K562 (cell line): ENCODE measurements at regions not wholly inside any gene's neighbourhood (a gene's known extent, or its start where the extent isn't known, plus 50 kb on each side); places are given as distances from the start of the nearest gene placed in this dataset.

Experiments
- ATF7 ChIP-seq: fragments of 450-650 bp; IDR thresholded peaks from 2 replicates; pipeline ENCODE4 v1.7.1; 2014; ENCODE audit warnings: mild to moderate bottlenecking, moderate library complexity
- CTBP1 ChIP-seq: fragments of 450-650 bp; IDR thresholded peaks from 2 replicates; pipeline ENCODE4 v1.6.1; 2016; ENCODE audit warnings: borderline replicate concordance
- DIDO1 ChIP-seq: fragments of 450-650 bp; IDR thresholded peaks from 2 replicates; pipeline ENCODE4 v1.6.1; 2016; ENCODE audit warnings: low read depth, missing biosample characterization, missing genetic modification characterization
- E2F3 ChIP-seq: fragments of 250-450 bp; sonication (Bioruptor Pico); IDR thresholded peaks from 2 replicates; pipeline ENCODE4 v1.4.0; 2020; ENCODE audit warnings: mild to moderate bottlenecking
- ELF2 ChIP-seq: fragments of 250-450 bp; sonication (Bioruptor Pico); IDR thresholded peaks from 2 replicates; pipeline ENCODE4 v1.5.0; 2021; ENCODE audit warnings: mild to moderate bottlenecking
- ELF4 ChIP-seq: fragments of 450-650 bp; formaldehyde crosslinking; IDR thresholded peaks from 2 replicates; pipeline ENCODE4 v1.4.0; 2022; ENCODE audit warnings: missing genetic modification characterization
- KLF6 ChIP-seq: fragments of 250-450 bp; sonication (Bioruptor Pico); IDR thresholded peaks from 2 replicates; pipeline ENCODE4 v1.4.0; 2020; ENCODE audit warnings: mild to moderate bottlenecking, moderate library complexity, borderline replicate concordance
- MLLT1 ChIP-seq, 2 experiments: fragments of 450-650 bp; IDR thresholded peaks; 2 replicates each; pipeline ENCODE4 v1.6.1; 2016
- PHF21A ChIP-seq: fragments of 450-650 bp; IDR thresholded peaks from 2 replicates; pipeline ENCODE4 v1.6.1; 2017; ENCODE audit warnings: low read depth, borderline replicate concordance
- RFX7 ChIP-seq: fragments of 250-450 bp; sonication (Bioruptor Pico); IDR thresholded peaks from 2 replicates; pipeline ENCODE4 v1.5.1; 2021; ENCODE audit warnings: mild to moderate bottlenecking
- USF1 ChIP-seq: sonication (generic); formaldehyde crosslinking; IDR thresholded peaks from 2 replicates; pipeline ENCODE4 v1.9.0; 2022; ENCODE audit warnings: mild to moderate bottlenecking, missing genetic modification reagents
- ZNF23 ChIP-seq: fragments of 250-450 bp; sonication (Bioruptor Pico); IDR thresholded peaks from 2 replicates; pipeline ENCODE4 v1.4.0; 2020; ENCODE audit warnings: mild to moderate bottlenecking
- ZNF318 ChIP-seq, 2 experiments: fragments of 450-650 bp; IDR thresholded peaks; 2 replicates each; pipeline ENCODE4 v1.6.1; 2016; ENCODE audit warnings: mild to moderate bottlenecking in 2 of 2, borderline replicate concordance in 1 of 2, low read depth in 1 of 2, moderate library complexity in 1 of 2
- ZNF445 ChIP-seq: fragments of 250-450 bp; sonication (Bioruptor Pico); IDR thresholded peaks from 2 replicates; pipeline ENCODE4 v1.4.0; 2020; ENCODE audit warnings: low read depth, mild to moderate bottlenecking, moderate library complexity

GRCh38 chr1:31505911-31506497 lies 70.3 kb upstream of the TINAGL1 start (continued):
- TF ChIP-seq ZNF318 (IDR thresholded peaks at IDR 0.05; ENCODE audit: borderline replicate concordance in 1 of 2, low read depth in 1 of 2) (no peak), ZNF23 (CRISPR knock-in tag) (no peak), MLLT1 (IDR thresholded peaks at IDR 0.05) (no peak), CTBP1 (no peak), ZNF445 (CRISPR knock-in tag) (no peak), RFX7 (CRISPR knock-in tag) (no peak), DIDO1 (tag) (0 out of 2 replicates have a peak, but pooled peaks have one; percentile 35), ELF2 (CRISPR knock-in tag) (no peak), PHF21A (no peak), ELF4 (no peak), KLF6 (no peak), E2F3 (no peak), ATF7 (no peak), USF1 (peak; percentile 37; the same call in 1 of the 2 replicates)
